ENCODE measurements at regions not wholly inside any gene's neighbourhood (a gene's known extent, or its start where the extent isn't known, plus 50 kb on each side); places are given as distances from the start of the nearest gene placed in this dataset.

GRCh38 chr16:52052818-52053217 is 494.1 kb downstream of the TOX3 start:
- no peak for DNase-seq (ENCODE audit: low read depth in 2 of 2)

- no peak for DNase-seq (ENCODE audit: low read depth in 2 of 2)
Observed at GRCh38 chr16:52051414-52052172, 495.4 kb downstream of the TOX3 start.

GRCh38 chr16:52050418-52050817 is 496.5 kb downstream of the TOX3 start:
- no peak for DNase-seq (ENCODE audit: low read depth in 2 of 2)

- no peak for DNase-seq (ENCODE audit: low read depth in 2 of 2)
Observed at GRCh38 chr16:52035436-52035835, 511.5 kb downstream of the TOX3 start.

- no peak for DNase-seq (ENCODE audit: low read depth in 2 of 2)
Observed at GRCh38 chr16:52034830-52035229, 512.1 kb downstream of the TOX3 start.

- no peak for DNase-seq (ENCODE audit: low read depth in 2 of 2)
Observed at GRCh38 chr16:52033992-52034391, 513.0 kb downstream of the TOX3 start.

GRCh38 chr16:52022980-52023379 is 524.0 kb downstream of the TOX3 start:
- DNase-seq (ENCODE audit: low read depth in 2 of 2), result no peak

GRCh38 chr16:52022177-52022576 is 524.8 kb downstream of the TOX3 start:
- no peak for DNase-seq (ENCODE audit: low read depth in 2 of 2)

GRCh38 chr16:52016387-52016786 is 530.6 kb downstream of the TOX3 start:
- no peak for DNase-seq (ENCODE audit: low read depth in 2 of 2)

- DNase-seq (ENCODE audit: low read depth in 2 of 2), result no peak
Observed at GRCh38 chr16:52005551-52005950, 541.4 kb downstream of the TOX3 start.

GRCh38 chr16:52004343-52004742 is 542.6 kb downstream of the TOX3 start:
- DNase-seq (ENCODE audit: low read depth in 2 of 2), result no peak

- no peak for DNase-seq (ENCODE audit: low read depth in 2 of 2)
Observed at GRCh38 chr16:52002026-52002425, 544.9 kb downstream of the TOX3 start.

- no peak for DNase-seq (ENCODE audit: low read depth in 2 of 2)
Observed at GRCh38 chr16:51996516-51996915, 550.4 kb downstream of the TOX3 start.

- DNase-seq (ENCODE audit: low read depth in 2 of 2), result no peak
Observed at GRCh38 chr16:51994597-51994996, 552.3 kb downstream of the TOX3 start.

GRCh38 chr16:51989637-51990230 is 557.2 kb downstream of the TOX3 start:
- DNase-seq (ENCODE audit: low read depth in 2 of 2), result no peak

GRCh38 chr16:51988977-51989376 is 558.0 kb downstream of the TOX3 start:
- no peak for DNase-seq (ENCODE audit: low read depth in 2 of 2)

GRCh38 chr16:51987519-51987918 is 559.4 kb downstream of the TOX3 start:
- DNase-seq (ENCODE audit: low read depth in 2 of 2), result no peak

- DNase-seq (ENCODE audit: low read depth in 2 of 2), result no peak
Observed at GRCh38 chr16:51986717-51987116, 560.2 kb downstream of the TOX3 start.

- no peak for DNase-seq (ENCODE audit: low read depth in 2 of 2)
Observed at GRCh38 chr16:51986301-51986700, 560.6 kb downstream of the TOX3 start.

- DNase-seq (ENCODE audit: low read depth in 2 of 2), result no peak
Observed at GRCh38 chr16:51985126-51985525, 561.8 kb downstream of the TOX3 start.

GRCh38 chr16:51984395-51984794 is 562.5 kb downstream of the TOX3 start:
- no peak for DNase-seq (ENCODE audit: low read depth in 2 of 2)

- no peak for DNase-seq (ENCODE audit: low read depth in 2 of 2)
Observed at GRCh38 chr16:51982715-51983680, 563.9 kb downstream of the TOX3 start.
